HT-29 (cell line): ENCODE measurements at regions not wholly inside any gene's neighbourhood (a gene's known extent, or its start where the extent isn't known, plus 50 kb on each side); places are given as distances from the start of the nearest gene placed in this dataset.
"Not testable (repeated sequence)": the region's sequence is repeated elsewhere in the genome, so short reads cannot be mapped to it uniquely, and the experiment has no call there.

Experiments
- DNase-seq: peaks from one replicate; pipeline ENCODE4 v3.0.0-alpha.2; 2015; ENCODE audit warnings: low spot score

- no peak for DNase-seq
These were observed 57.7 kb upstream of the AADACL2 start for GRCh38 chr3:151675858-151676615.

GRCh38 chr3:151673974-151674373 lies 59.8 kb upstream of the AADACL2 start:
- no peak for DNase-seq

GRCh38 chr3:151667762-151668161 lies 66.0 kb upstream of the AADACL2 start:
- DNase-seq, result not testable (repeated sequence)

- peak; percentile 35 for DNase-seq
These were observed 72.8 kb upstream of the AADACL2 start for GRCh38 chr3:151660885-151661284.

GRCh38 chr3:151644986-151645385 lies 88.7 kb upstream of the AADACL2 start:
- DNase-seq, result no peak

GRCh38 chr3:151644020-151644620 lies 89.6 kb upstream of the AADACL2 start:
- DNase-seq, result no peak

GRCh38 chr3:151639418-151639740 lies 94.3 kb upstream of the AADACL2 start:
- no peak for DNase-seq

- peak; percentile 43 for DNase-seq
These were observed 94.9 kb upstream of the AADACL2 start for GRCh38 chr3:151638555-151639417.

- no peak for DNase-seq
These were observed 97.8 kb upstream of the AADACL2 start for GRCh38 chr3:151635905-151636304.

- no peak for DNase-seq
These were observed 101.8 kb upstream of the AADACL2 start for GRCh38 chr3:151631946-151632345.

- DNase-seq, result peak; percentile 22
These were observed 102.7 kb upstream of the AADACL2 start for GRCh38 chr3:151630938-151631441.

GRCh38 chr3:151630035-151630434 lies 103.7 kb upstream of the AADACL2 start:
- DNase-seq, result no peak

GRCh38 chr3:151625586-151625985 lies 108.1 kb upstream of the AADACL2 start:
- no peak for DNase-seq

- no peak for DNase-seq
These were observed 108.6 kb upstream of the AADACL2 start for GRCh38 chr3:151625086-151625485.

- DNase-seq, result no peak
These were observed 113.7 kb upstream of the AADACL2 start for GRCh38 chr3:151620071-151620470.

GRCh38 chr3:151615464-151615863 lies 118.3 kb upstream of the AADACL2 start:
- no peak for DNase-seq

GRCh38 chr3:151612115-151612514 lies 121.6 kb upstream of the AADACL2 start:
- DNase-seq, result no peak

- DNase-seq, result no peak
These were observed 122.3 kb upstream of the AADACL2 start for GRCh38 chr3:151611419-151611818.

GRCh38 chr3:151609491-151609890 lies 124.2 kb upstream of the AADACL2 start:
- no peak for DNase-seq

- no peak for DNase-seq
These were observed 128.8 kb upstream of the AADACL2 start for GRCh38 chr3:151604891-151605290.

- DNase-seq, result no peak
These were observed 132.9 kb upstream of the AADACL2 start for GRCh38 chr3:151600783-151601182.

- DNase-seq, result no peak
These were observed 134.5 kb upstream of the AADACL2 start for GRCh38 chr3:151599103-151599672.
